ENCODE measurements at regions not wholly inside any gene's neighbourhood (a gene's known extent, or its start where the extent isn't known, plus 50 kb on each side); places are given as distances from the start of the nearest gene placed in this dataset.

- TF ChIP-seq EZH2 (IDR thresholded peaks at IDR 0.05; ENCODE audit: insufficient read depth, poor library complexity, severe bottlenecking), result no peak
- TF ChIP-seq EZH2phosphoT487 (IDR thresholded peaks at IDR 0.05; ENCODE audit: insufficient read depth, low read depth), result no peak
Observed at GRCh38 chr18:65073060-65073550, 677.7 kb upstream of the CDH7 start.

Data from GM23248 (cell line).